ENCODE measurements at regions not wholly inside any gene's neighbourhood (a gene's known extent, or its start where the extent isn't known, plus 50 kb on each side); places are given as distances from the start of the nearest gene placed in this dataset.

DNA sequence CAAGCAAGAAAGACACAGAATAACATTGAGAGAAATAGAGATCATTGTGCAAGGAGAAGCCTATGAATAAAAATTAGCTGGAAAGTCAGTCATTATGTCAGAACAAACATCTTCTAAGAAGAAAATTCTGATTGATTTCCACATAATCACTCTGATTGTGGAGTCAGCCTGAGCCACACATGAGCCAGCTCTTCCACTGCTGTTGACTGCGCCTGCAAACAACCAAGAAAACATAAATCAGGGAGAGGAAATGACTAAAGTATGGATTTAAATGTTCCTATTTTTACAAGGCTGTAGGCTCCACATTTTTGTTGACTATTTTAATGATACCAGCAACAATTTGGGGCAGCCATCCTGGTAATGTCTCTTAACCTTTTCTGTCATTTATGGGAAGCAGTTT is 962.3 kb downstream of the EFNB2 start:
- Histone ChIP-seq H3K4me3 (no peak overlapping the region), H4K20me1 (no peaks in the 10 kb centered on the region), H3K4me2 (no peak overlapping the region), H3K36me3 (no peaks in the 10 kb centered on the region), H3K27ac (no peak overlapping the region), H3K9ac (no peak overlapping the region), H3K4me1 (no peaks in the 10 kb centered on the region), H3K9me3 (peaks cover 9% of the 10 kb centered on the region), H3K27me3 (no peaks in the 10 kb centered on the region)
- no peak for TF ChIP-seq Cebpa-rat (IDR thresholded peaks at IDR 0.05)

DNA sequence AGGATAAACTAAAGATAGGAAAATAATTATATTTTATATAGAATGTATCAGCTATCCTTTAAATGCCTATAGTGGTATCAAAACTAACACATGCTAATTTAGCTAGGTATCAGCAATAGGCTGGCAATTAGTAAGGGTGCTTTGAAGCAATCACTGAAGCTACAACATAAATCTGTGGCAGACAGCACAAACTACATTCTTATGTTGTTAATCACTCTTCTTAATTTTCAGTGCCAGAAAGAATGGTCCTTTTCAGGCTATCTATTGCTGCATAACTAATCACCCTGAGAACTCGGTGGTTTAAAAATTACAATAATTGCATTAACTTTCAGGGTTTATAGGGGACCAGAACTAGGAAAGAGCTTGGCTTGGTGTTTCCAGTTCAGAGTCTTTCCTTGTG is 963.1 kb downstream of the EFNB2 start:
- Histone ChIP-seq H3K27me3 (no peaks in the 10 kb centered on the region), H4K20me1 (no peaks in the 10 kb centered on the region), H3K4me1 (no peaks in the 10 kb centered on the region), H3K36me3 (no peaks in the 10 kb centered on the region), H3K9me3 (peaks cover 9% of the 10 kb centered on the region), H3K4me2 (no peak overlapping the region), H3K4me3 (no peak overlapping the region), H3K27ac (no peak overlapping the region), H3K9ac (no peak overlapping the region)
- TF ChIP-seq Cebpa-rat (IDR thresholded peaks at IDR 0.05) = no peak

DNA sequence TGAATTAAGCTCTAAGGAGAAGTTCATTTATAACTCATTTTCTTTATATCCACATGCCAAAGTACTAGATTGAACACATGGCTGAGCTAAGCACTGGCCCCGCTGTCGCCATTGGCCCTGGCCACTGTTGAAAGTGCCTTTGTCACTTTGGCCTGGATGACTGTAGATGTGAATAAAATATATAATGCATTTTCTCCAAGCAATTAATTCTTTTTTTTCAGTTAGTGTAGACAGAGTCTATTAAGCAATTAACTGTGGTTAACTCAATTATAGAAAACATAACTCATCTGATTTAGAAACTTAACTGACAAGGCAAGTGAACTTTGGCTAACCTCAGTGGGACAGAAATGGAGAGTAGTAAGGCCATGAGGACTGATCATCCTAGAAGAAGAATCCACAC is 965.6 kb downstream of the EFNB2 start:
- Histone ChIP-seq H3K36me3 (no peaks in the 10 kb centered on the region), H3K27ac (no peak overlapping the region), H3K4me1 (no peaks in the 10 kb centered on the region), H3K9ac (no peak overlapping the region), H3K9me3 (peaks cover 2% of the 10 kb centered on the region; the same call in 1 of the 2 replicates), H3K27me3 (no peaks in the 10 kb centered on the region), H4K20me1 (no peaks in the 10 kb centered on the region), H3K4me2 (no peak overlapping the region), H3K4me3 (no peak overlapping the region)
- TF ChIP-seq Cebpa-rat (IDR thresholded peaks at IDR 0.05) = no peak

DNA sequence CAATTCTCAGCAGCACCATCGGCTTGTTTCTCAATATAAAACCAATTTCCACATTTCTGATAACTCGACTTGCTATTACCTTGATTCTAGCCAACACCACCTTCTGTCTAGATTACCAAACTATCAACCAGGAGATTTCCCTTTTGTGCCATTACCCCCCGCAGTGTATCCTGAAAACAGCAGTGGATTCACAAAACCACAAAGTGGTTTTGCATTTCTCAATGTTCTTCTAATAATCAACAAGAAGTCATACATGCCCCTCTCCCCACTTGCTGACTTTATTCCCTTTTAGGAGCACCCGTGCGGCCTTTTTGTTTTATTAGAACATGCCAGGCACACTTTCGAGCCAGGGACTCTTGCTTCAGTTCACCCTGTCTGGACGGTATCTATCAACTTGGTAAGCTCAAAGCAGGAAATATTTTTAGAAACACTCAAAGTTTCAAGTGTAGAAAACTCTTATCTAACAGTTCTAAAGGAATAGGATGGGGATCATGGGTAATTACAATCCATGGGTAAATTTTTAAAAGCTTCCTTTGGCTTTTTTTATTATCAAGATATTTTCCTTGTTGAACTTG is 967.4 kb downstream of the EFNB2 start:
- H3K4me1 ChIP-seq = no peaks in the 10 kb centered on the region
- no peaks in the 10 kb centered on the region for H3K9me3 ChIP-seq
- H3K4me3 ChIP-seq = no peak overlapping the region
- no peaks in the 10 kb centered on the region for H4K20me1 ChIP-seq
- H3K27me3 ChIP-seq = no peaks in the 10 kb centered on the region
- no peak for TF ChIP-seq Cebpa-rat (IDR thresholded peaks at IDR 0.05)
- no peak overlapping the region for H3K27ac ChIP-seq
- no peak overlapping the region for H3K9ac ChIP-seq
- H3K4me2 ChIP-seq = no peak overlapping the region
- H3K36me3 ChIP-seq = no peaks in the 10 kb centered on the region

DNA sequence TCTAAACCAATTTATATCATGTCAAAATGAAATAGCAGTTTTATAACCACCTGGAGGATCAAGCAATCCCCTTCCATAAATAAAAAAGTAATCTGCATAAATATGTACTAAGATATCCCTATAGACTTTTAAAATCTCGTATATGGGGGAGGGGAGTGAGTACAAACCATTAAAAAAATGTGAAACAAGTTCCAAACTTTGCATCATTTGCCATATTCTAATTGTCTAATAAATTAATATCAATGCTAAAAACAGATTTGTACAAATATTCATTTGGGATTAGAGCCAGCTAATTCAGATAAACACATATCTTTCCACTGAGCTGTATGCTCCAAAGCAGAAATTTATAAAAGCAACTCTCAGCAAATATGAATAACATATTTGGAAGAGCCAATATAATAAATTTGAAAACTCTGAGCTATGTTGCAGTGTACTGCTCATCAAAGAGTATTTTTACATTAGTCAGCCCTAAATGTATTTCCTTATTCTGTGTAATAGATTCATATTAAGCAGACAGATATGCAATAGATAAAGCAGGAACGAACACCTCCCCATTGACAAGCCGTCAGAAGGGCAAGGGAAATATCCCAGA is 970.2 kb downstream of the EFNB2 start:
- no peaks in the 10 kb centered on the region for H3K36me3 ChIP-seq
- TF ChIP-seq Cebpa-rat (IDR thresholded peaks at IDR 0.05) = no peak
- H4K20me1 ChIP-seq = no peaks in the 10 kb centered on the region
- H3K4me1 ChIP-seq = no peaks in the 10 kb centered on the region
- no peak overlapping the region for H3K9ac ChIP-seq
- no peaks in the 10 kb centered on the region for H3K27me3 ChIP-seq
- no peak overlapping the region for H3K27ac ChIP-seq
- no peak overlapping the region for H3K4me2 ChIP-seq
- no peak overlapping the region for H3K4me3 ChIP-seq
- no peaks in the 10 kb centered on the region for H3K9me3 ChIP-seq

DNA sequence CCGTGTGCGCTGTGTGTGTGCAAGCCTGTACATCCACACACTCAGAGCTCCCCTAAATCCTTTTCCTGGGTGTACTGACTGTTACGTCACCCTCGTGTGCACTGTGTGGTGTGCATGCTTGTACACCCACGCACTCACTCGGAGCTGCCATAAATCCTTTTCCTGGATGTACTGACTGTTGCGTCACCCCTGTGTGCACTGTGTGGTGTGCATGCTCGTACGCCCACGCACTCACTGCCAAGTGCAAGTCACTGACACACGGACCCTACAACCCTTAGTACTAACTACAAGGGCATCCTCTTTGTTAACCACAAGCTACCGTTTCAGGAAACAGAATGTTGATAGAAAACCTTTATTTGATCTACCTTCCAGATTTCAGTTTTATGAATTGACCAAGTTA is 983.4 kb downstream of the EFNB2 start:
- no peak overlapping the region for H3K4me3 ChIP-seq
- no peaks in the 10 kb centered on the region for H3K4me1 ChIP-seq
- TF ChIP-seq Cebpa-rat (IDR thresholded peaks at IDR 0.05) = no peak
- no peaks in the 10 kb centered on the region for H3K36me3 ChIP-seq
- H3K4me2 ChIP-seq = no peak overlapping the region
- H3K9me3 ChIP-seq = no peaks in the 10 kb centered on the region
- H3K9ac ChIP-seq = no peak overlapping the region
- no peaks in the 10 kb centered on the region for H4K20me1 ChIP-seq
- no peaks in the 10 kb centered on the region for H3K27me3 ChIP-seq
- H3K27ac ChIP-seq = no peak overlapping the region

DNA sequence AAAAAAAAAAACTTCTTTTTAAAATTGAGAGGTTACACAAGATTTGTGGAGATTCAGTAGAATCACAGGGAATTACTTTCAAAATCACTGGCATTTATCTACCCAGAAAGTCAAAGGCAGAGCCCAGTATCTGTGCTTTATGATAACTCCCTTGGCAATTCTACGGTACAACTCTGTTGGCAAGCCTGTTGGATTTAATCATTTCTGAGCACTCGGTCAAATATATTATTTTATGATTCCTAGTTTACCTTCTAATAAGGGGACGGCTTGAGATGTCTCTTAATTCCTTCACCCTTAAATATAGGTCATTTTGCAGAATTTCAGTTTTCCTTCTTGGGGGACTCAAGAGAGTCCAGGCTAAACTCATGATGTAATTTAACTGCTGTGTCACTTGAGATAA is 987.6 kb downstream of the EFNB2 start:
- no peak overlapping the region for H3K27ac ChIP-seq
- no peak for TF ChIP-seq Cebpa-rat (IDR thresholded peaks at IDR 0.05)
- H3K4me1 ChIP-seq = no peaks in the 10 kb centered on the region
- no peaks in the 10 kb centered on the region for H4K20me1 ChIP-seq
- H3K9me3 ChIP-seq = no peaks in the 10 kb centered on the region
- no peak overlapping the region for H3K4me3 ChIP-seq
- no peak overlapping the region for H3K9ac ChIP-seq
- H3K4me2 ChIP-seq = no peak overlapping the region
- H3K36me3 ChIP-seq = no peaks in the 10 kb centered on the region
- no peaks in the 10 kb centered on the region for H3K27me3 ChIP-seq

DNA sequence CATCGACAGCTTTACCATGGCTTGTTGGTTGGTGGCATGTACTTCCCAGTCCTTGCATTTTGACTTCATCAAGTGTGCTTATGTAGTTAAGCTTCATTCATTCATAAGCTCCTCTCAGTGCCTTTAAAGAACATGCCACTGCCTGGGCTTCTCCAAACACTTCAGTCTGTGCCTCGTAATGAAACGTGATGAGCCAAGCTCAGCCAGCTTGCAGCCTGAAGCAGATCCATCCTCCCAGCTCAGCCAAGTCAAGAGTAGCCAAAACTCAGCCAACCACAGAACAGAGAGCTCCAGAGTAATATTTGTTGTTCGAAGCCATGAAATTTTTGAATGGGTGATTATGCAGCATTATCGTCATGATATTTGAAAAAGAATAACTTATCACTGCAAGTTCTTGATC is 989.7 kb downstream of the EFNB2 start:
- Histone ChIP-seq H4K20me1 (no peaks in the 10 kb centered on the region), H3K4me2 (no peak overlapping the region), H3K36me3 (no peaks in the 10 kb centered on the region), H3K9me3 (no peaks in the 10 kb centered on the region), H3K4me1 (no peaks in the 10 kb centered on the region), H3K9ac (no peak overlapping the region), H3K27me3 (no peaks in the 10 kb centered on the region), H3K27ac (no peak overlapping the region), H3K4me3 (no peak overlapping the region)
- no peak for TF ChIP-seq Cebpa-rat (IDR thresholded peaks at IDR 0.05)

DNA sequence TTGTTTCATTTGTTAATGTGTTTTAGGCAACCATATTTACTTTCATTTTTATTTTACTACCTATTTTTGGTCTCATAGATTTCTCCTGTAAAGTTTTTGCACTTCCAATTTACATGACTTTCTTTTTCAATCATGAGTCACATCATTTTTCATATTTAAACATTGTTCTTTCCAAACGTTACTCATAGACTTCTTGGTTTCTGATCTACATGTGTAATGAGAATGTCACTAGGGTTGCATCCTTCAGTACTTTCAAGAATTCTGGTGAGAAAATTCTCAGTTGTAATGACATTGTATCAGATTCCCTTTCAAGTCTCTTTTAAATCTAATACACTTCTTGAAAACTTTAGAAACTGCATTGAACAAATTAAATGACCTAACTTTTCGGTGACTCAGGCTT is 991.7 kb downstream of the EFNB2 start:
- no peaks in the 10 kb centered on the region for H3K36me3 ChIP-seq
- H3K9me3 ChIP-seq = no peaks in the 10 kb centered on the region
- TF ChIP-seq Cebpa-rat (IDR thresholded peaks at IDR 0.05) = no peak
- H3K4me1 ChIP-seq = no peaks in the 10 kb centered on the region
- no peak overlapping the region for H3K4me2 ChIP-seq
- H3K4me3 ChIP-seq = no peak overlapping the region
- no peak overlapping the region for H3K9ac ChIP-seq
- no peaks in the 10 kb centered on the region for H4K20me1 ChIP-seq
- H3K27ac ChIP-seq = no peak overlapping the region
- no peaks in the 10 kb centered on the region for H3K27me3 ChIP-seq

DNA sequence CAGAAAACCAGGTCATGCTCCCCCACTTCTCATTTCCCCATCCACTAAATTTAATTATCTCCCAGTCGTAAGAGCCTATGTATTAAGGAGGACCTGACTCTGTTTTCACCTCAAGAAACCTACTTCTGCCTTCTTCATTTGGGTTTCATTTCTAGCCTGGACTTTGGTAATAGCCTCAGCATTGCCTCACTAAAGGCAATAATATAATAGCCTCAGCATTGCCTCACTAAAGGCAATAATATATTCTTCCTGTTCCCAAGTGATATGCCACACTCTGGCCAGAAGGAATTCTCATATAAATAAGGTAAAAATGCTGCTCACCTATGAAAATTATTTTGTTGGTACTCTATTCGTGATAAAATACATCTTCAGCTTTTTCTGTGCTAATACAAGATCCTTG is 993.9 kb downstream of the EFNB2 start:
- Histone ChIP-seq H3K36me3 (no peaks in the 10 kb centered on the region), H3K4me2 (no peak overlapping the region), H3K27ac (no peak overlapping the region)

DNA sequence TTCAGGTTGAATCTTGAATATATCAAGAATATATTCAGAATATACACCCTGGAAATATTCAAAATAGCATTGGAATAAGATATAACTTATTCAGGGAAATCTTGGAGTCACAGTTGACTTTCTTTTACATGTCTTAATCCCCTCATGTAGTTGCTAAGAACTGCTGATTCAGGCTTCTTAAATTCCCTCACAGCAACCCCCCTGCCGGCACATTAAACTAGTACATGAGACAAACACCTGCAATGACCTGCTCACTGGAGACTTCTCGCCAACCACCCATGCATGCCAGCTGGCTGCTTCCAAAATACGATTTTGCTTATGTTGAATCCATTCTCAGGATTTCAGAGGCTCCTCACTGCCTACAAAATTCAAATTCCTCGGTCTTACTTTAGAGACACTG is 997.1 kb downstream of the EFNB2 start:
- Histone ChIP-seq H3K9me3 (no peaks in the 10 kb centered on the region), H3K36me3 (no peaks in the 10 kb centered on the region), H4K20me1 (no peaks in the 10 kb centered on the region), H3K4me2 (no peak overlapping the region), H3K4me1 (no peaks in the 10 kb centered on the region), H3K9ac (no peak overlapping the region), H3K4me3 (no peak overlapping the region), H3K27ac (no peak overlapping the region), H3K27me3 (no peaks in the 10 kb centered on the region)
- TF ChIP-seq Cebpa-rat (IDR thresholded peaks at IDR 0.05) = no peak

More for the DNA sequence above, 993.9 kb downstream of the EFNB2 start:
- no peaks in the 10 kb centered on the region for H3K9me3 ChIP-seq
- no peak for TF ChIP-seq Cebpa-rat (IDR thresholded peaks at IDR 0.05)
- no peak overlapping the region for H3K9ac ChIP-seq
- H3K4me1 ChIP-seq = no peaks in the 10 kb centered on the region
- H4K20me1 ChIP-seq = no peaks in the 10 kb centered on the region
- no peak overlapping the region for H3K4me3 ChIP-seq
- no peaks in the 10 kb centered on the region for H3K27me3 ChIP-seq
